ENCODE measurements at regions not wholly inside any gene's neighbourhood (a gene's known extent, or its start where the extent isn't known, plus 50 kb on each side); places are given as distances from the start of the nearest gene placed in this dataset.

GRCh38 chr9:88077071-88077617 is 61.1 kb downstream of the SPATA31C2 start:
- Mint-ChIP-seq H3K36me3 (no peaks in the 10 kb centered on the region), H3K4me1 (peaks cover 6% of the 10 kb centered on the region), H3K4me3 (no peak overlapping the region), H3K27me3 (peaks cover 17% of the 10 kb centered on the region), H3K9me3 (peaks cover 2% of the 10 kb centered on the region), H3K27ac (no peak overlapping the region)
- DNase-seq (ENCODE audit: low spot score in 2 of 2): no peak
- no peak for ATAC-seq (ENCODE audit: low read depth)

- ATAC-seq (ENCODE audit: low read depth) (no peak), DNase-seq (ENCODE audit: low spot score in 2 of 2) (no peak)
- H3K27me3 Mint-ChIP-seq: peaks cover 17% of the 10 kb centered on the region
- peak overlapping the region; percentile 30 for H3K4me3 Mint-ChIP-seq
- no peak overlapping the region for H3K27ac Mint-ChIP-seq
- peaks cover 6% of the 10 kb centered on the region for H3K4me1 Mint-ChIP-seq
- peaks cover 2% of the 10 kb centered on the region for H3K9me3 Mint-ChIP-seq
- H3K36me3 Mint-ChIP-seq: no peaks in the 10 kb centered on the region
Observed at GRCh38 chr9:88076286-88077070, 61.8 kb downstream of the SPATA31C2 start.

DNA sequence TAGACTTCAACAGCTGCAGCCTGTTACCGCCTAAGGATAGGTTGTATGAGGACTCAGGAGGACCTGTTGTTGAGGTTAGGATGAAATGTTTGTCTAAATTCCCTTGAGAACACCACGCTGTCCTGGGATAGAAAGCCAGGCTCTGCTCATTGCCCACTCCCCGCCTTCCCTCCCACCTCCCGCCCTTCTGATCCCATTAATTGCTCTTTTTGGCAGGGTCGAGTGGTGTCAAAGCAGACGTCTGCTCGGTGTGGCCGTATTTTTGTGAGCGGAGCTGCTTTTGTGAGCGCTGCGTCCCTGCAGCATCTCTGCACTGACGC is 62.3 kb downstream of the SPATA31C2 start:
- peaks cover 2% of the 10 kb centered on the region for H3K9me3 Mint-ChIP-seq
- H3K36me3 Mint-ChIP-seq: no peaks in the 10 kb centered on the region
- H3K27me3 Mint-ChIP-seq: peaks cover 17% of the 10 kb centered on the region
- ATAC-seq (ENCODE audit: low read depth) (no peak), DNase-seq (ENCODE audit: low spot score in 2 of 2) (no peak)
- H3K27ac Mint-ChIP-seq: no peak overlapping the region
- peaks cover 6% of the 10 kb centered on the region for H3K4me1 Mint-ChIP-seq
- H3K4me3 Mint-ChIP-seq: no peak overlapping the region

DNA sequence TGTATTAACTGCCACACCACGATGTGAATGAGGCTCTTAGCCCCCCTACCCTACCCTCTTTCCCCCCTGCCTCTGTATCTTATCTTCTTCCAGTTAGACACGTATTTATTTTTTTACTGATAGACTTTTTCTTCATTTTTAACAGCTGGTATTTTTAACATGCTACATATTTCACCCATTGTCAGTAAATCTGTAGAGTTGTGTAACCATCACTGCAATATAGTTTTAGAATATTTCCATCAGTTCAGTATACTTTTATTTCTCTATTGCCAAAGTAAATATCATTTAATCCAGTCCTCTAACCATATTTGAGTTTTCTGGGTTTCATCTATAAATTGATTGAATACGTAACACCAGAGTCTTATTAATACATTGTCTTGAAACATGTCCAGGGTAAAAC is 62.8 kb downstream of the SPATA31C2 start:
- ATAC-seq (ENCODE audit: low read depth) (no peak), DNase-seq (ENCODE audit: low spot score in 2 of 2) (no peak)
- no peak overlapping the region for H3K4me3 Mint-ChIP-seq
- H3K4me1 Mint-ChIP-seq: peaks cover 6% of the 10 kb centered on the region
- peaks cover 17% of the 10 kb centered on the region for H3K27me3 Mint-ChIP-seq
- no peak overlapping the region for H3K27ac Mint-ChIP-seq
- peaks cover 2% of the 10 kb centered on the region for H3K9me3 Mint-ChIP-seq
- H3K36me3 Mint-ChIP-seq: no peaks in the 10 kb centered on the region

GRCh38 chr9:88074931-88075330 is 63.3 kb downstream of the SPATA31C2 start:
- Mint-ChIP-seq H3K4me3 (no peak overlapping the region), H3K27ac (no peak overlapping the region), H3K9me3 (peaks cover 2% of the 10 kb centered on the region), H3K27me3 (peaks cover 17% of the 10 kb centered on the region), H3K36me3 (no peaks in the 10 kb centered on the region), H3K4me1 (peaks cover 6% of the 10 kb centered on the region)
- DNase-seq (ENCODE audit: low spot score in 2 of 2) (no peak), ATAC-seq (ENCODE audit: low read depth) (no peak)

GRCh38 chr9:88072831-88073375 is 65.4 kb downstream of the SPATA31C2 start:
- no peak overlapping the region for H3K4me3 Mint-ChIP-seq
- ATAC-seq (ENCODE audit: low read depth) (no peak), DNase-seq (ENCODE audit: low spot score in 2 of 2) (no peak)
- no peaks in the 10 kb centered on the region for H3K36me3 Mint-ChIP-seq
- H3K4me1 Mint-ChIP-seq: peaks cover 6% of the 10 kb centered on the region
- H3K27me3 Mint-ChIP-seq: peaks cover 16% of the 10 kb centered on the region
- no peak overlapping the region for H3K27ac Mint-ChIP-seq
- H3K9me3 Mint-ChIP-seq: peaks cover 2% of the 10 kb centered on the region

DNA sequence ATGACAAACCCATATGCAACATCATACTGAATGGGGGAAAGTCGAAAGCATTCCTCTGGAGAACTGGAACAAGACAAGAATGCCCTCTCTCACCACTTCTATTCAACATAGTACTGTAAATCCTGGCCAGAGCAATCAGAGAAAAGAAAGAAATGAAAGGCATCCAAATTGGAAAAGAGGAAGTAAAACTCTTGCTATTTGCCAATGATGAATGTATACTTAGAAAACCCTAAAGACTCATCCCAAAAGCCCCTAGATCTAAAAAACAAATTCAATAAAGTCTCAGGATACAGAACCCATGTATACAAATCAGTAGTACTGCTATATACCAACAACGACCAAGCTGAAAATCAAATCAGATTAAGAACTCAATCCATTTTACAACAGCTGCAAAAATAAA is 66.9 kb downstream of the SPATA31C2 start:
- ATAC-seq (ENCODE audit: low read depth) (no peak), DNase-seq (ENCODE audit: low spot score in 2 of 2) (no peak)
- Mint-ChIP-seq H3K4me3 (no peak overlapping the region), H3K4me1 (no peaks in the 10 kb centered on the region), H3K27ac (no peak overlapping the region), H3K9me3 (peaks cover 2% of the 10 kb centered on the region), H3K27me3 (peaks cover 9% of the 10 kb centered on the region), H3K36me3 (no peaks in the 10 kb centered on the region)

- Mint-ChIP-seq H3K27ac (no peak overlapping the region), H3K4me1 (no peaks in the 10 kb centered on the region), H3K4me3 (no peak overlapping the region), H3K9me3 (no peaks in the 10 kb centered on the region), H3K36me3 (no peaks in the 10 kb centered on the region), H3K27me3 (no peaks in the 10 kb centered on the region)
- DNase-seq (ENCODE audit: low spot score in 2 of 2) (no peak), ATAC-seq (ENCODE audit: low read depth) (no peak)
Observed at GRCh38 chr9:88065619-88066018, 72.7 kb downstream of the SPATA31C2 start.

DNA sequence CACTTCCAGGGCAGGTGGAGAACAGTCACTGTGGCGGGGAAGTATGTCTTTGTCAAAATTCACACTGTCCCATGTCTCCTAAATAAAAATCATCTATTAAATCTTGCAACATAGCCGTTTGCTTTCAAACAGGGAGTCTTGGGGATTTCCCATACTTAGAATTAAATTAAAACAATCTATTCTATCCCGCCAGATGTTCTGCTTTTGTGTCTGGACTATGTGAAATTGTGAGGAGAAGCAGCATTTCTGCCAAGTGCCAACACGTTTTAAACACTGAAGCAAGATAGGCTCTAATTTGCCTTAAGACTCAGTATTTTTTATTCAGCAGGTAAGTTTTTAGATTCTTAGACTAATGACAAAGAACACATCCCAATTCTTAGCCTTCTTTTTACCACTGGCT is 73.7 kb downstream of the SPATA31C2 start:
- Mint-ChIP-seq H3K9me3 (no peaks in the 10 kb centered on the region), H3K36me3 (no peaks in the 10 kb centered on the region), H3K27ac (no peak overlapping the region), H3K27me3 (no peaks in the 10 kb centered on the region), H3K4me3 (no peak overlapping the region), H3K4me1 (no peaks in the 10 kb centered on the region)
- ATAC-seq (ENCODE audit: low read depth): no peak
- no peak for DNase-seq (ENCODE audit: low spot score in 2 of 2)

- Mint-ChIP-seq H3K27ac (no peak overlapping the region), H3K9me3 (peaks cover 1% of the 10 kb centered on the region), H3K4me1 (peaks cover 3% of the 10 kb centered on the region), H3K27me3 (no peaks in the 10 kb centered on the region), H3K4me3 (no peak overlapping the region), H3K36me3 (no peaks in the 10 kb centered on the region)
- no peak for ATAC-seq (ENCODE audit: low read depth)
- no peak for DNase-seq (ENCODE audit: low spot score in 2 of 2)
Observed at GRCh38 chr9:88060746-88061145, 77.5 kb downstream of the SPATA31C2 start.

DNA sequence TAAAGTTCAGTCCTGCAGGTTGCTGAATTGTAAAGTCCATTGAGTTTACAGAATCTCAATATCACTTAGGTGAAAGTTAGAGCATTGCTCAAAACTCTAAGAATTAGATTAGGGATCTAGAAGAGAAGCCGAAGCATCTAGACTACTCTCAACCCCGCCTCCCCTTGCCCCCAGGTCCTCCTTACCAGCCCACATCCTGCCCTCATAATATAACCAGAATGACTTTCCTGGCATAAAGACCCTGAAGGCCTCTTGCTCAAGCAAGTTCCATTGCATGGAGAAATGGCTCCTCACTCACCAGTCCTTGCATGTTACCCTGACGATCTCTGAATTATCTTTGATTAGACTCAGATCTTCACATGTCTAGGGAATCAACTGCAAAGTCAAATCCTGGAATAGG is 78.8 kb downstream of the SPATA31C2 start:
- Mint-ChIP-seq H3K9me3 (peaks cover 1% of the 10 kb centered on the region), H3K27me3 (no peaks in the 10 kb centered on the region), H3K4me3 (no peak overlapping the region), H3K36me3 (no peaks in the 10 kb centered on the region), H3K27ac (no peak overlapping the region), H3K4me1 (peaks cover 3% of the 10 kb centered on the region)
- ATAC-seq (ENCODE audit: low read depth): no peak
- no peak for DNase-seq (ENCODE audit: low spot score in 2 of 2)

DNA sequence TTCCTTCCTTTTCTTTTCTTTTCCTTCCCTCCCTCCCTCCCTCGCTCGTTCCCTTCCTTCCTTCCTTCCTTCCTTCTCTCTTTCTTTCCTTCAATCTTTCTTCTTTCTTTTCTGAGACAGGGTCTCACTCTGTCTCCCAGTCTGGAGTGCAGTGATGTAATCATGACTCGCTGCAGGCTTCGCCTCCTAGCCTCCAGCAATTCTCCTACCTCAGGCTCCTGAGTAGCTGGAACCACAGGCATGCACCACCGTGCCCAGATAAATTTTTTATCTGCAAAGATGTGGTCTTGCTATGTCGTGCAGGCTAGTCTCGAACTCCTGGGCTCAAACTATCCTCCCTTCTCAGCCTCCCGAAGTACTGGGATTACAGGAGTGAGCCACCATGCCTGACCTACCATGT is 81.4 kb downstream of the SPATA31C2 start:
- H3K27ac Mint-ChIP-seq: no peak overlapping the region
- no peaks in the 10 kb centered on the region for H3K27me3 Mint-ChIP-seq
- DNase-seq (ENCODE audit: low spot score in 2 of 2) (no peak), ATAC-seq (ENCODE audit: low read depth) (no peak)
- H3K4me1 Mint-ChIP-seq: peaks cover 3% of the 10 kb centered on the region
- H3K9me3 Mint-ChIP-seq: peaks cover 1% of the 10 kb centered on the region
- no peak overlapping the region for H3K4me3 Mint-ChIP-seq
- no peaks in the 10 kb centered on the region for H3K36me3 Mint-ChIP-seq

DNA sequence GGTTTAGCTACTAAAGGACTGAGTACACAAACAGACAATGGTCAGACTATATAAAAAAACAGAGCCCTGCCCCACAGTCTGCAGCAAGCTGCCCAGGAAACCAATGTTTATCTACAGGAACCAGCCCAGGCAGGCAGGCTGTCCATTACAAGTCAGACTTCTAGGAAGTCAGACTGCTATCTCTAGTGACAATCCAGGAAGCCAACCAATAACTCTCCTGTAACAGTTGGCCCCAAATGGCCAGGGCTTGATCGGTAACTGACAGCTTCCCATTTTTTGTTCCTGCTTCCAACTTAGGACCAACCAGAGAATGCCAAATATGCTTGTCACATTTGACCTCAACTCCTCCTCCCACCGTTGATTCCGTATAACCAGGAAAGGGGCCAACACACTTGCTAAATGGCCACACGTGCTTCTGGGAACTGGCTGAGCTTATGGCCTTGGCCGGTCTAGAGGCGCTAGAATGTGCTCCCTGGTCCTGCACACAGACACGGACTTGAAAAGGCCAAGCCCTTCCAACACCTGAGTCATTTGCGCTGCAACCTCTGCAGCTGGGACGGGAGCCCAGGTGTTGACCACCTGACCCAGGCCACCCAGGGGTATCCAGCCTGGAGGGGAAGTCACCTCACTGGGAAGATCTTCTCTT is 79.6 kb upstream of the CDK20 start:
- Mint-ChIP-seq H3K27me3 (peaks cover 2% of the 10 kb centered on the region), H3K36me3 (no peaks in the 10 kb centered on the region), H3K27ac (no peak overlapping the region), H3K9me3 (peaks cover 1% of the 10 kb centered on the region), H3K4me1 (peaks cover 3% of the 10 kb centered on the region), H3K4me3 (no peak overlapping the region)
- no peak for ATAC-seq (ENCODE audit: low read depth)
- DNase-seq (ENCODE audit: low spot score in 2 of 2): no peak

DNA sequence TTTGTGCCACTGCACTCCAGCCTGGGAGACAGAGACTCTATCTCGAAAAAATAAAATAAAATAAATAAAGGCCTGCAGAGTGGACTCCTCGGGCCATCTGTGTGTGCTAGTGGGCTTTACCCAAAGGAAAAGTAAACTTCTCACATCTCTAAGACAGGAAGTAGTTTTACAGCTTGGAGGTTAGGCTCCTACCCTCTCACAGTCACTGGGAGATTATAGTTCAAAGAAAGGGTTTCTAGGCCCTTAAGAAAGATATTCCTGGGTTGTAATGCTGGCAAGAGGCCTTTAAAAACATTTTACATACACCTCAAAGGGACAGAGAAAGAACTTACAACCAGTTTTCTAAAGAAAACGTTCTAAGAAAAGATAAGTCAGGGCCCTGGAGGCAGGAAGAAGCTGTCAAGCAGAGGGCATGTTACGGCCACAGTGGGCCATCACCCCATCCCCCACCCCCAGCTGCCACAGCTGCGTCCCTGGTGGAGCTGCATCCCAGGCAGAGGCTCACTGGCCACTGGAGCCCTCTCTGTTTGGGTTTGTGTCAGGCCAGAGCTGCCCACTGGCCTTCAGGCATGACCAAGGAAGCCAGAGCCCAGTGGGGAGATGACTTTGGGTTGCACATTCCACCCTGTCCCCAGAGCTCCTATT is 78.1 kb upstream of the CDK20 start:
- ATAC-seq (ENCODE audit: low read depth): no peak
- no peak overlapping the region for H3K4me3 Mint-ChIP-seq

More for the DNA sequence above, 78.1 kb upstream of the CDK20 start:
- no peak for DNase-seq (ENCODE audit: low spot score in 2 of 2)
- no peak overlapping the region for H3K27ac Mint-ChIP-seq
- H3K36me3 Mint-ChIP-seq: no peaks in the 10 kb centered on the region
- peaks cover 1% of the 10 kb centered on the region for H3K9me3 Mint-ChIP-seq
- peaks cover 3% of the 10 kb centered on the region for H3K4me1 Mint-ChIP-seq
- H3K27me3 Mint-ChIP-seq: peaks cover 2% of the 10 kb centered on the region

Data from memory B cell (primary cell).